Neural progenitor cell (in vitro differentiated cells): ENCODE measurements at regions not wholly inside any gene's neighbourhood (a gene's known extent, or its start where the extent isn't known, plus 50 kb on each side); places are given as distances from the start of the nearest gene placed in this dataset.

Source experiments
- CTCF ChIP-seq: fragments of 200-600 bp; sonication (generic); IDR thresholded peaks from 2 replicates; pipeline ENCODE4 v1.5.1; 2017; ENCODE audit warnings: antibody characterized with exemption, mild to moderate bottlenecking
- EZH2 ChIP-seq: fragments of 200-600 bp; sonication (generic); IDR thresholded peaks from 2 replicates; pipeline ENCODE4 v1.6.1; 2017; ENCODE audit warnings: antibody characterized with exemption, mild to moderate bottlenecking, moderate library complexity

GRCh38 chr14:25882899-25883298 is 714.9 kb downstream of the NOVA1 start:
- TF ChIP-seq CTCF, result no peak
- TF ChIP-seq EZH2, result no peak
